ENCODE measurements at regions not wholly inside any gene's neighbourhood (a gene's known extent, or its start where the extent isn't known, plus 50 kb on each side); places are given as distances from the start of the nearest gene placed in this dataset.

DNA sequence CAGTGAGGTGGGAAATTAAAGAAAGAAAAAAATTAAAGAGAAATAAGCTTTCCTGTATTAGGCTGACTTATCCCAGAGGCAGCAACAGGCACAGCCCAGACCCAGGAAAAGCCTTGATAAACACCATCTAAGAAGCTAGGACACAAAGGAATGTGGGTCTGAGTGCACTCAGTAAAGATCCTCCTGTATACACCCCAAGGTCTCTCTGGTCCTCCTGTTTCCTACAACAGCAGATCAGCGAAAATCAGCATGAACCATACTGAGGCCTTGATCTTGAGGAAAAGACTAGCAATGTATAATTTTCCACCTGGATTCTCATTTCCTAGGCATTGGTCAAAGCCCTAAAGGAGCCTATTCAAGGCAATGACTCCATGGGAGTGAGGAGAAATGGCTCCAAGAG is 486.3 kb upstream of the CCDC196 start:
- Histone ChIP-seq H3K36me3 (ENCODE audit: insufficient read depth) (peaks cover 6% of the 10 kb centered on the region; the same call in 1 of the 2 replicates), H3K4me3 (no peak overlapping the region), H3K4me1 (ENCODE audit: insufficient read depth) (peaks cover 2% of the 10 kb centered on the region; the same call in 1 of the 2 replicates), H3K27ac (ENCODE audit: low read depth) (no peak overlapping the region), H3K4me2 (no peak overlapping the region), H3F3A (replicated peaks; ENCODE audit: low read depth) (no peaks in the 10 kb centered on the region), H2AFZ (no peak overlapping the region), H3K27me3 (ENCODE audit: insufficient read depth) (no peaks in the 10 kb centered on the region), H4K20me1 (replicated peaks; ENCODE audit: insufficient read depth) (no peaks in the 10 kb centered on the region), H3K9me2 (ENCODE audit: insufficient read depth) (peaks cover 15% of the 10 kb centered on the region; the same call in 1 of the 2 replicates), H3K79me2 (replicated peaks; ENCODE audit: insufficient read depth) (no peaks in the 10 kb centered on the region)
- H3K27me3 Mint-ChIP-seq (ENCODE audit: insufficient read depth, low read depth, poor library complexity): peaks cover 2% of the 10 kb centered on the region
- TF ChIP-seq STAT1 (IDR thresholded peaks at IDR 0.05; ENCODE audit: unreplicated experiment) (no peak), EZH2phosphoT487 (IDR thresholded peaks at IDR 0.05; ENCODE audit: unreplicated experiment) (no peak), ZNF114 (CRISPR knock-in tag; IDR thresholded peaks at IDR 0.05) (no peak), CREB1 (CRISPR knock-in tag; IDR thresholded peaks at IDR 0.05; ENCODE audit: low read depth) (no peak), ZNF331 (CRISPR knock-in tag; IDR thresholded peaks at IDR 0.05; ENCODE audit: low read depth) (no peak), NANOG (IDR thresholded peaks at IDR 0.05; ENCODE audit: borderline replicate concordance) (no peak), POLR2AphosphoS5 (IDR thresholded peaks at IDR 0.05; ENCODE audit: low read depth) (no peak), EZH2 (IDR thresholded peaks at IDR 0.05; ENCODE audit: low read depth, unreplicated experiment) (no peak), JUNB (IDR thresholded peaks at IDR 0.05; ENCODE audit: unreplicated experiment) (no peak)
- TF ChIP-seq, protein P1, sequence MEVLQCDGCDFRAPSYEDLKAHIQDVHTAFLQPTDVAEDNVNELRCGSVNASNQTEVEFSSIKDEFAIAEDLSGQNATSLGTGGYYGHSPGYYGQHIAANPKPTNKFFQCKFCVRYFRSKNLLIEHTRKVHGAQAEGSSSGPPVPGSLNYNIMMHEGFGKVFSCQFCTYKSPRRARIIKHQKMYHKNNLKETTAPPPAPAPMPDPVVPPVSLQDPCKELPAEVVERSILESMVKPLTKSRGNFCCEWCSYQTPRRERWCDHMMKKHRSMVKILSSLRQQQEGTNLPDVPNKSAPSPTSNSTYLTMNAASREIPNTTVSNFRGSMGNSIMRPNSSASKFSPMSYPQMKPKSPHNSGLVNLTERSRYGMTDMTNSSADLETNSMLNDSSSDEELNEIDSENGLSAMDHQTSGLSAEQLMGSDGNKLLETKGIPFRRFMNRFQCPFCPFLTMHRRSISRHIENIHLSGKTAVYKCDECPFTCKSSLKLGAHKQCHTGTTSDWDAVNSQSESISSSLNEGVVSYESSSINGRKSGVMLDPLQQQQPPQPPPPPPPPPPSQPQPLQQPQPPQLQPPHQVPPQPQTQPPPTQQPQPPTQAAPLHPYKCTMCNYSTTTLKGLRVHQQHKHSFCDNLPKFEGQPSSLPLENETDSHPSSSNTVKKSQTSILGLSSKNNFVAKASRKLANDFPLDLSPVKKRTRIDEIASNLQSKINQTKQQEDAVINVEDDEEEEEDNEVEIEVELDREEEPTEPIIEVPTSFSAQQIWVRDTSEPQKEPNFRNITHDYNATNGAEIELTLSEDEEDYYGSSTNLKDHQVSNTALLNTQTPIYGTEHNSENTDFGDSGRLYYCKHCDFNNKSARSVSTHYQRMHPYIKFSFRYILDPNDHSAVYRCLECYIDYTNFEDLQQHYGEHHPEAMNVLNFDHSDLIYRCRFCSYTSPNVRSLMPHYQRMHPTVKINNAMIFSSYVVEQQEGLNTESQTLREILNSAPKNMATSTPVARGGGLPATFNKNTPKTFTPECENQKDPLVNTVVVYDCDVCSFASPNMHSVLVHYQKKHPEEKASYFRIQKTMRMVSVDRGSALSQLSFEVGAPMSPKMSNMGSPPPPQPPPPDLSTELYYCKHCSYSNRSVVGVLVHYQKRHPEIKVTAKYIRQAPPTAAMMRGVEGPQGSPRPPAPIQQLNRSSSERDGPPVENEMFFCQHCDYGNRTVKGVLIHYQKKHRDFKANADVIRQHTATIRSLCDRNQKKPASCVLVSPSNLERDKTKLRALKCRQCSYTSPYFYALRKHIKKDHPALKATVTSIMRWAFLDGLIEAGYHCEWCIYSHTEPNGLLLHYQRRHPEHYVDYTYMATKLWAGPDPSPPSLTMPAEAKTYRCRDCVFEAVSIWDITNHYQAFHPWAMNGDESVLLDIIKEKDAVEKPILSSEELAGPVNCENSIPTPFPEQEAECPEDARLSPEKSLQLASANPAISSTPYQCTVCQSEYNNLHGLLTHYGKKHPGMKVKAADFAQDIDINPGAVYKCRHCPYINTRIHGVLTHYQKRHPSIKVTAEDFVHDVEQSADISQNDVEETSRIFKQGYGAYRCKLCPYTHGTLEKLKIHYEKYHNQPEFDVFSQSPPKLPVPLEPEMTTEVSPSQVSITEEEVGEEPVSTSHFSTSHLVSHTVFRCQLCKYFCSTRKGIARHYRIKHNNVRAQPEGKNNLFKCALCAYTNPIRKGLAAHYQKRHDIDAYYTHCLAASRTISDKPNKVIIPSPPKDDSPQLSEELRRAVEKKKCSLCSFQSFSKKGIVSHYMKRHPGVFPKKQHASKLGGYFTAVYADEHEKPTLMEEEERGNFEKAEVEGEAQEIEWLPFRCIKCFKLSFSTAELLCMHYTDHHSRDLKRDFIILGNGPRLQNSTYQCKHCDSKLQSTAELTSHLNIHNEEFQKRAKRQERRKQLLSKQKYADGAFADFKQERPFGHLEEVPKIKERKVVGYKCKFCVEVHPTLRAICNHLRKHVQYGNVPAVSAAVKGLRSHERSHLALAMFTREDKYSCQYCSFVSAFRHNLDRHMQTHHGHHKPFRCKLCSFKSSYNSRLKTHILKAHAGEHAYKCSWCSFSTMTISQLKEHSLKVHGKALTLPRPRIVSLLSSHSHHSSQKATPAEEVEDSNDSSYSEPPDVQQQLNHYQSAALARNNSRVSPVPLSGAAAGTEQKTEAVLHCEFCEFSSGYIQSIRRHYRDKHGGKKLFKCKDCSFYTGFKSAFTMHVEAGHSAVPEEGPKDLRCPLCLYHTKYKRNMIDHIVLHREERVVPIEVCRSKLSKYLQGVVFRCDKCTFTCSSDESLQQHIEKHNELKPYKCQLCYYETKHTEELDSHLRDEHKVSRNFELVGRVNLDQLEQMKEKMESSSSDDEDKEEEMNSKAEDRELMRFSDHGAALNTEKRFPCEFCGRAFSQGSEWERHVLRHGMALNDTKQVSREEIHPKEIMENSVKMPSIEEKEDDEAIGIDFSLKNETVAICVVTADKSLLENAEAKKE (CRISPR knock-in tag; IDR thresholded peaks at IDR 0.05): no peak
- TF ChIP-seq, protein P2, sequence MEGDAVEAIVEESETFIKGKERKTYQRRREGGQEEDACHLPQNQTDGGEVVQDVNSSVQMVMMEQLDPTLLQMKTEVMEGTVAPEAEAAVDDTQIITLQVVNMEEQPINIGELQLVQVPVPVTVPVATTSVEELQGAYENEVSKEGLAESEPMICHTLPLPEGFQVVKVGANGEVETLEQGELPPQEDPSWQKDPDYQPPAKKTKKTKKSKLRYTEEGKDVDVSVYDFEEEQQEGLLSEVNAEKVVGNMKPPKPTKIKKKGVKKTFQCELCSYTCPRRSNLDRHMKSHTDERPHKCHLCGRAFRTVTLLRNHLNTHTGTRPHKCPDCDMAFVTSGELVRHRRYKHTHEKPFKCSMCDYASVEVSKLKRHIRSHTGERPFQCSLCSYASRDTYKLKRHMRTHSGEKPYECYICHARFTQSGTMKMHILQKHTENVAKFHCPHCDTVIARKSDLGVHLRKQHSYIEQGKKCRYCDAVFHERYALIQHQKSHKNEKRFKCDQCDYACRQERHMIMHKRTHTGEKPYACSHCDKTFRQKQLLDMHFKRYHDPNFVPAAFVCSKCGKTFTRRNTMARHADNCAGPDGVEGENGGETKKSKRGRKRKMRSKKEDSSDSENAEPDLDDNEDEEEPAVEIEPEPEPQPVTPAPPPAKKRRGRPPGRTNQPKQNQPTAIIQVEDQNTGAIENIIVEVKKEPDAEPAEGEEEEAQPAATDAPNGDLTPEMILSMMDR (conservative IDR thresholded peaks at IDR 0.05; ENCODE audit: low read depth in 2 of 2): no peak
- TF ChIP-seq, protein P3, sequence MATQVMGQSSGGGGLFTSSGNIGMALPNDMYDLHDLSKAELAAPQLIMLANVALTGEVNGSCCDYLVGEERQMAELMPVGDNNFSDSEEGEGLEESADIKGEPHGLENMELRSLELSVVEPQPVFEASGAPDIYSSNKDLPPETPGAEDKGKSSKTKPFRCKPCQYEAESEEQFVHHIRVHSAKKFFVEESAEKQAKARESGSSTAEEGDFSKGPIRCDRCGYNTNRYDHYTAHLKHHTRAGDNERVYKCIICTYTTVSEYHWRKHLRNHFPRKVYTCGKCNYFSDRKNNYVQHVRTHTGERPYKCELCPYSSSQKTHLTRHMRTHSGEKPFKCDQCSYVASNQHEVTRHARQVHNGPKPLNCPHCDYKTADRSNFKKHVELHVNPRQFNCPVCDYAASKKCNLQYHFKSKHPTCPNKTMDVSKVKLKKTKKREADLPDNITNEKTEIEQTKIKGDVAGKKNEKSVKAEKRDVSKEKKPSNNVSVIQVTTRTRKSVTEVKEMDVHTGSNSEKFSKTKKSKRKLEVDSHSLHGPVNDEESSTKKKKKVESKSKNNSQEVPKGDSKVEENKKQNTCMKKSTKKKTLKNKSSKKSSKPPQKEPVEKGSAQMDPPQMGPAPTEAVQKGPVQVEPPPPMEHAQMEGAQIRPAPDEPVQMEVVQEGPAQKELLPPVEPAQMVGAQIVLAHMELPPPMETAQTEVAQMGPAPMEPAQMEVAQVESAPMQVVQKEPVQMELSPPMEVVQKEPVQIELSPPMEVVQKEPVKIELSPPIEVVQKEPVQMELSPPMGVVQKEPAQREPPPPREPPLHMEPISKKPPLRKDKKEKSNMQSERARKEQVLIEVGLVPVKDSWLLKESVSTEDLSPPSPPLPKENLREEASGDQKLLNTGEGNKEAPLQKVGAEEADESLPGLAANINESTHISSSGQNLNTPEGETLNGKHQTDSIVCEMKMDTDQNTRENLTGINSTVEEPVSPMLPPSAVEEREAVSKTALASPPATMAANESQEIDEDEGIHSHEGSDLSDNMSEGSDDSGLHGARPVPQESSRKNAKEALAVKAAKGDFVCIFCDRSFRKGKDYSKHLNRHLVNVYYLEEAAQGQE (IDR thresholded peaks at IDR 0.05; ENCODE audit: unreplicated experiment): no peak
- TF ChIP-seq, protein P4, sequence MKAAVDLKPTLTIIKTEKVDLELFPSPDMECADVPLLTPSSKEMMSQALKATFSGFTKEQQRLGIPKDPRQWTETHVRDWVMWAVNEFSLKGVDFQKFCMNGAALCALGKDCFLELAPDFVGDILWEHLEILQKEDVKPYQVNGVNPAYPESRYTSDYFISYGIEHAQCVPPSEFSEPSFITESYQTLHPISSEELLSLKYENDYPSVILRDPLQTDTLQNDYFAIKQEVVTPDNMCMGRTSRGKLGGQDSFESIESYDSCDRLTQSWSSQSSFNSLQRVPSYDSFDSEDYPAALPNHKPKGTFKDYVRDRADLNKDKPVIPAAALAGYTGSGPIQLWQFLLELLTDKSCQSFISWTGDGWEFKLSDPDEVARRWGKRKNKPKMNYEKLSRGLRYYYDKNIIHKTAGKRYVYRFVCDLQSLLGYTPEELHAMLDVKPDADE (IDR thresholded peaks at IDR 0.05): no peak
- peaks cover 10% of the 10 kb centered on the region for H3K4me1 Mint-ChIP-seq
- peaks cover 35% of the 10 kb centered on the region; the same call in 2 of the 3 replicates for H3K36me3 Mint-ChIP-seq (ENCODE audit: low read depth)
- DNase-seq (ENCODE audit: low spot score): peak; percentile 3
- no peak for ATAC-seq
- H3K9me3 Mint-ChIP-seq: peaks cover 53% of the 10 kb centered on the region
- no peak overlapping the region for H3K4me3 Mint-ChIP-seq
- no peak overlapping the region for H3K27ac Mint-ChIP-seq
